DND-41 (cell line): ENCODE measurements at regions not wholly inside any gene's neighbourhood (a gene's known extent, or its start where the extent isn't known, plus 50 kb on each side); places are given as distances from the start of the nearest gene placed in this dataset.

ENCODE experiments used
- CTCF ChIP-seq: IDR thresholded peaks from 2 replicates; pipeline ENCODE4 v1.5.1; 2012; ENCODE audit warnings: borderline replicate concordance, low read length, moderate library complexity, mild to moderate bottlenecking; ENCODE audit not compliant: poor library complexity, severe bottlenecking; ENCODE audit errors: extremely low read depth
- EZH2 ChIP-seq: IDR thresholded peaks from 3 replicates; pipeline ENCODE4 v1.6.1; 2012; ENCODE audit warnings: borderline replicate concordance, low read depth, mild to moderate bottlenecking, moderate library complexity, low read length, inconsistent platforms; ENCODE audit not compliant: severe bottlenecking

GRCh38 chr1:228979774-228980173 is 244.5 kb downstream of the RHOU start:
- TF ChIP-seq CTCF (no peak), EZH2 (no peak)
